ENCODE measurements at regions not wholly inside any gene's neighbourhood (a gene's known extent, or its start where the extent isn't known, plus 50 kb on each side); places are given as distances from the start of the nearest gene placed in this dataset.

- no peak overlapping the region for H3K27ac ChIP-seq
- TF ChIP-seq CTCF (IDR thresholded peaks at IDR 0.05; ENCODE audit: low read depth, low read length) = no peak
- H3K9me3 ChIP-seq (ENCODE audit: severe bottlenecking) = peaks cover 19% of the 10 kb centered on the region
Measured at GRCh38 chr15:70189826-70190695, 92.3 kb upstream of the TLE3 start.

GRCh38 chr15:70188286-70188685, 90.6 kb upstream of the TLE3 start:
- Histone ChIP-seq H3K9me3 (ENCODE audit: severe bottlenecking) (peaks cover 21% of the 10 kb centered on the region), H3K36me3 (no peaks in the 10 kb centered on the region), H3K27me3 (ENCODE audit: insufficient read depth, low read depth, severe bottlenecking) (no peaks in the 10 kb centered on the region), H3K27ac (no peak overlapping the region), H3K4me3 (ENCODE audit: low read depth, low read length) (no peak overlapping the region)
- DNase-seq = no peak
- TF ChIP-seq CTCF (IDR thresholded peaks at IDR 0.05; ENCODE audit: low read depth, low read length) = no peak

More at GRCh38 chr15:70189826-70190695, 92.3 kb upstream of the TLE3 start:
- no peak for DNase-seq
- Histone ChIP-seq H3K4me3 (ENCODE audit: low read depth, low read length) (no peak overlapping the region), H3K36me3 (no peaks in the 10 kb centered on the region), H3K27me3 (ENCODE audit: insufficient read depth, low read depth, severe bottlenecking) (no peaks in the 10 kb centered on the region)

- peaks cover 21% of the 10 kb centered on the region for H3K9me3 ChIP-seq (ENCODE audit: severe bottlenecking)
- no peaks in the 10 kb centered on the region for H3K36me3 ChIP-seq
- DNase-seq = no peak
- H3K27me3 ChIP-seq (ENCODE audit: insufficient read depth, low read depth, severe bottlenecking) = no peaks in the 10 kb centered on the region
- H3K4me3 ChIP-seq (ENCODE audit: low read depth, low read length) = no peak overlapping the region
- no peak for TF ChIP-seq CTCF (IDR thresholded peaks at IDR 0.05; ENCODE audit: low read depth, low read length)
- no peak overlapping the region for H3K27ac ChIP-seq
Measured at GRCh38 chr15:70187331-70187730, 89.6 kb upstream of the TLE3 start.

- Histone ChIP-seq H3K27ac (peak overlapping the region; percentile 67), H3K27me3 (ENCODE audit: insufficient read depth, low read depth, severe bottlenecking) (no peaks in the 10 kb centered on the region), H3K4me3 (ENCODE audit: low read depth, low read length) (no peak overlapping the region), H3K36me3 (no peaks in the 10 kb centered on the region), H3K9me3 (ENCODE audit: severe bottlenecking) (peaks cover 14% of the 10 kb centered on the region)
- TF ChIP-seq CTCF (IDR thresholded peaks at IDR 0.05; ENCODE audit: low read depth, low read length) = no peak
- peak; percentile 70 for DNase-seq
Measured at GRCh38 chr15:70186152-70186551, 88.4 kb upstream of the TLE3 start.

GRCh38 chr15:70185251-70185711, 87.6 kb upstream of the TLE3 start:
- Histone ChIP-seq H3K9me3 (ENCODE audit: severe bottlenecking) (peaks cover 5% of the 10 kb centered on the region), H3K27me3 (ENCODE audit: insufficient read depth, low read depth, severe bottlenecking) (no peaks in the 10 kb centered on the region), H3K27ac (peak overlapping the region; percentile 67), H3K36me3 (no peaks in the 10 kb centered on the region), H3K4me3 (ENCODE audit: low read depth, low read length) (no peak overlapping the region)
- DNase-seq = peak; percentile 62
- no peak for TF ChIP-seq CTCF (IDR thresholded peaks at IDR 0.05; ENCODE audit: low read depth, low read length)

Measured in WERI-Rb-1 (cell line).